ENCODE measurements at regions not wholly inside any gene's neighbourhood (a gene's known extent, or its start where the extent isn't known, plus 50 kb on each side); places are given as distances from the start of the nearest gene placed in this dataset.

DNA sequence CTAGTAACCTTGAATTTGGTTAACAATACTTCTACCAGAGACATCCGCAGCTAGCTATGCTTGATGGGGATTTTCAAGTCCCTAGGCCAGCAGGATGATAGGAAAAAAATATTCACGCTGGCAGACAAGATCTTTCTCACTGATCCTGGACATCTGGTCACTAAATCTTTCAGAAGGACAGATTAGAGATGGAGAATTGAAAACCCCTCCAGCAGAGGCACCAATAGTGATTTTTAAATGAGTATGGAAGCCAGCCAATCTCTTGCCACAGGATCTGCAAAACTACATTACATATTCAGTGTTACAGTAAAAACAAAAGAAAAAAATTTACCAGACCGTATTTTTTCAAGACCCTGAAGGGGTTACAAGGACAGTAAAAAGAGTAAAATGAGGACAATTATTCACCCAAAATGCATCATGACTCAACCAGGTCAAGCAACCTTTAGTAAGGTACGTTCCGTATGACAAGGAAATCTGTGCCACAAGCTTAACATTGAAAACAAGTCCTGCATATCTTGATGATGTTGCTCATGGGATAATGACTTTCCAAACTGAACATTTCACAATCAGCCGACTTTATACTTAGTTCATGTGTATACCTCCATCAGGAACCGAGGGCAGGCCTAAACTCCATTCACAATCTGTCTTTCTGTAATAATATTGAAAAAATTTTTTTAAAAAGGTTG lies 239.5 kb downstream of the GXYLT1 start:
- no peak overlapping the region for H2AK5ac ChIP-seq (ENCODE audit: low read length)
- H3K36me3 ChIP-seq (ENCODE audit: control insufficient read depth in 1 of 2, insufficient read depth in 2 of 2, low read length in 2 of 2) = no peaks in the 10 kb centered on the region
- no peak overlapping the region for H4K91ac ChIP-seq (ENCODE audit: low read depth, low read length)
- H3K9me3 ChIP-seq (ENCODE audit: insufficient read depth, low read depth, low read length) = no peaks in the 10 kb centered on the region
- no peak overlapping the region for H3K18ac ChIP-seq (ENCODE audit: low read length)
- no peak overlapping the region for H3K27ac ChIP-seq (ENCODE audit: low read depth, low read length)
- no peak overlapping the region for H3K4ac ChIP-seq (ENCODE audit: low read depth, low read length)
- H3K4me3 ChIP-seq (ENCODE audit: low read depth, low read length) = no peak overlapping the region
- H3K14ac ChIP-seq (ENCODE audit: low read length) = no peak overlapping the region
- H2BK120ac ChIP-seq (ENCODE audit: insufficient read depth, low read length, poor library complexity) = no peak overlapping the region
- no peak overlapping the region for H3K9ac ChIP-seq (ENCODE audit: low read length)
- H2AFZ ChIP-seq (ENCODE audit: insufficient read depth, low read length, poor library complexity) = no peak overlapping the region
- H2BK5ac ChIP-seq (ENCODE audit: low read depth, low read length, poor library complexity) = no peak overlapping the region
- no peak overlapping the region for H3K4me2 ChIP-seq (ENCODE audit: low read length)
- no peaks in the 10 kb centered on the region for H3K4me1 ChIP-seq (ENCODE audit: control insufficient read depth in 1 of 2, insufficient read depth in 2 of 2, low read length in 2 of 2)
- no peaks in the 10 kb centered on the region for H3K27me3 ChIP-seq (ENCODE audit: insufficient read depth, low read length)
- H2BK12ac ChIP-seq (ENCODE audit: low read length) = no peak overlapping the region
- no CpG with 5 or more reads among the region's 7 CpGs for WGBS (ENCODE audit: extremely low coverage, insufficient coverage, insufficient read length)
- H3K23ac ChIP-seq (ENCODE audit: low read length) = no peak overlapping the region
- H3K79me2 ChIP-seq (ENCODE audit: control insufficient read depth, insufficient read depth, low read length, poor library complexity) = no peaks in the 10 kb centered on the region
- no peak overlapping the region for H4K8ac ChIP-seq (ENCODE audit: low read depth, low read length)
- no peak overlapping the region for H4K12ac ChIP-seq (ENCODE audit: low read depth, low read length)
- DNase-seq = no peak
- H3K79me1 ChIP-seq (ENCODE audit: low read length) = no peaks in the 10 kb centered on the region

DNA sequence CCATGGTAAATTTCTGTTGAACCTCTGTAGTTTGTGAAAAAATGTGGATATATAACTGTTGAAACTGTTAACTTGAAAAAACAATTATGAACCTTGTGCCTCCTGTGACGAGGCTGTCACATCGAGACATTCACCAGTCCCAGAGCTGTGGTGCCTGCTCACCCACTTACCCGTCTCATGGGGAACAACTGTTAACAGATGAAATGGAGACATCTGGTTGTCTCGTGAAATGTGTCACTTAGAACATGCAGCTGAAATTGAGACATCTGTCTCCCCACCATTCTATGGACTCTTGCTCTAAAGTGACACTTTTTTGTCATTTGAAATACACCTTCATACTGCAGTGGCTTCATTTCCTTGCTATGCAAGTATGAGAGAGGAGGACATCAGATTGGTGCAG lies 240.6 kb downstream of the GXYLT1 start:
- WGBS (ENCODE audit: extremely low coverage, insufficient coverage, insufficient read length) = no CpG with 5 or more reads among the region's 4 CpGs
- Histone ChIP-seq H3K9ac (ENCODE audit: low read length) (no peak overlapping the region), H3K4me3 (ENCODE audit: low read depth, low read length) (no peak overlapping the region), H2AFZ (ENCODE audit: insufficient read depth, low read length, poor library complexity) (no peak overlapping the region), H2AK5ac (ENCODE audit: low read length) (no peak overlapping the region), H3K27me3 (ENCODE audit: insufficient read depth, low read length) (no peaks in the 10 kb centered on the region), H3K18ac (ENCODE audit: low read length) (no peak overlapping the region), H3K4me2 (ENCODE audit: low read length) (no peak overlapping the region), H4K91ac (ENCODE audit: low read depth, low read length) (no peak overlapping the region), H2BK12ac (ENCODE audit: low read length) (no peak overlapping the region), H3K79me1 (ENCODE audit: low read length) (no peaks in the 10 kb centered on the region), H3K23ac (ENCODE audit: low read length) (no peak overlapping the region), H3K27ac (ENCODE audit: low read depth, low read length) (no peak overlapping the region), H2BK120ac (ENCODE audit: insufficient read depth, low read length, poor library complexity) (no peak overlapping the region), H3K9me3 (ENCODE audit: insufficient read depth, low read depth, low read length) (no peaks in the 10 kb centered on the region), H3K36me3 (ENCODE audit: control insufficient read depth in 1 of 2, insufficient read depth in 2 of 2, low read length in 2 of 2) (no peaks in the 10 kb centered on the region), H4K12ac (ENCODE audit: low read depth, low read length) (no peak overlapping the region), H3K14ac (ENCODE audit: low read length) (no peak overlapping the region), H3K4ac (ENCODE audit: low read depth, low read length) (no peak overlapping the region), H4K8ac (ENCODE audit: low read depth, low read length) (no peak overlapping the region), H3K4me1 (ENCODE audit: control insufficient read depth in 1 of 2, insufficient read depth in 2 of 2, low read length in 2 of 2) (no peaks in the 10 kb centered on the region), H3K79me2 (ENCODE audit: control insufficient read depth, insufficient read depth, low read length, poor library complexity) (no peaks in the 10 kb centered on the region), H2BK5ac (ENCODE audit: low read depth, low read length, poor library complexity) (no peak overlapping the region)
- DNase-seq = no peak

DNA sequence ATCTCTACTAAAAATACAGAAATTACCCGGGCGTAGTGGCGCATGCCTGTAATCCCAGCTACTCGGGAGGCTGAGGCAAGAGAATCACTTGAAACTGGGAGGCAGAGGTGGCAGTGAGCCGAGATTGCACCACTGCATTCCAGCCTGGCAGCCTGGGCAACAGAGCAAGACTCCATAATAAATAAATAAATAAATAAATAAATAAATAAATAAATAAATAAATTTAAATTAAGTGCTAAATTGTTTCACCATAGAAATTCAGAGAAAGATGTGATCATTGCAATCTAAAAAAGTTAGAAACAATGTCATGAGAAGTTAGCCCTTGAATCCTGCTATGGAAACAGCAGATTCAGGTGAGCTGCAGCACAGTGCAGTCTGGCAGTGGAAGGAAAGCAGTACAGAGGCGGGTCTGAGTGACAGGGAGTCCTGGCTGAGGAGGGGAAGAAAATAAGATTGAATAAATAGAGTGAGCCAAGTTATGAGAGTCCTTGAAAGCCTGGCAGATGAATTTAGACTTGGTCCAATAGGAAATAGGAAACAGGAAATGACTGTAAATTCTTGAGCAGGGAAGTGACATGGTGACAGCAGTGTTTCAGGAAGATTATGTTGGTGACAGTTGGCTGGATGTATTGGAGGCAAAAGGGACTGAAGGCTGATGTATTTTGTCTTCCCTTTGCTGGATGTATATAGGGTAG lies 241.5 kb downstream of the GXYLT1 start:
- H3K4me3 ChIP-seq (ENCODE audit: low read depth, low read length) = no peak overlapping the region
- H3K4me1 ChIP-seq (ENCODE audit: control insufficient read depth in 1 of 2, insufficient read depth in 2 of 2, low read length in 2 of 2) = no peaks in the 10 kb centered on the region
- no peak overlapping the region for H2AK5ac ChIP-seq (ENCODE audit: low read length)
- DNase-seq = no peak
- no peak overlapping the region for H3K23ac ChIP-seq (ENCODE audit: low read length)
- no peak overlapping the region for H3K18ac ChIP-seq (ENCODE audit: low read length)
- no peaks in the 10 kb centered on the region for H3K79me1 ChIP-seq (ENCODE audit: low read length)
- no peaks in the 10 kb centered on the region for H3K27me3 ChIP-seq (ENCODE audit: insufficient read depth, low read length)
- no peaks in the 10 kb centered on the region for H3K9me3 ChIP-seq (ENCODE audit: insufficient read depth, low read depth, low read length)
- no peak overlapping the region for H4K91ac ChIP-seq (ENCODE audit: low read depth, low read length)
- no peak overlapping the region for H3K9ac ChIP-seq (ENCODE audit: low read length)
- H4K8ac ChIP-seq (ENCODE audit: low read depth, low read length) = no peak overlapping the region
- no peak overlapping the region for H3K27ac ChIP-seq (ENCODE audit: low read depth, low read length)
- no peak overlapping the region for H2BK120ac ChIP-seq (ENCODE audit: insufficient read depth, low read length, poor library complexity)
- no peak overlapping the region for H3K4me2 ChIP-seq (ENCODE audit: low read length)
- no CpG with 5 or more reads among the region's 6 CpGs for WGBS (ENCODE audit: extremely low coverage, insufficient coverage, insufficient read length)
- H3K36me3 ChIP-seq (ENCODE audit: control insufficient read depth in 1 of 2, insufficient read depth in 2 of 2, low read length in 2 of 2) = no peaks in the 10 kb centered on the region
- no peak overlapping the region for H3K4ac ChIP-seq (ENCODE audit: low read depth, low read length)
- no peak overlapping the region for H4K12ac ChIP-seq (ENCODE audit: low read depth, low read length)
- H3K79me2 ChIP-seq (ENCODE audit: control insufficient read depth, insufficient read depth, low read length, poor library complexity) = no peaks in the 10 kb centered on the region
- H2AFZ ChIP-seq (ENCODE audit: insufficient read depth, low read length, poor library complexity) = no peak overlapping the region
- no peak overlapping the region for H2BK5ac ChIP-seq (ENCODE audit: low read depth, low read length, poor library complexity)
- H3K14ac ChIP-seq (ENCODE audit: low read length) = no peak overlapping the region
- no peak overlapping the region for H2BK12ac ChIP-seq (ENCODE audit: low read length)

DNA sequence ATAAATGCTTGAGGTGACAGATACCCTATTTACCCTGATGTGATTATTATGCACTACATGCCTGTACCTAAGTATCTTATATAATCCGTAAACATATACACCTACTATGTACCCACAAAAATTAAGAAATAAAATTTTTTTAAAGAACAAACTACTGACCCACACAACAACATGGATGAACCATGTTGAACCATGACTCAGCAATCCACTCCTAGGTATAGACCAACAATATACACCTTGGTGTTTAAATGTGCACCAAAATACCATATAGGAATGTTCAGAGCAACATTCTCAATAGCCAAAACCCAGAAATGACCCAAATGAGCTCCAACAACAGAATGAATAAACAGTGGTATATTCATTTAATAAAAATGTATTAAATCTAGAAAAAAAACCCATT lies 245.1 kb downstream of the GXYLT1 start:
- H3K4me1 ChIP-seq (ENCODE audit: control insufficient read depth in 1 of 2, insufficient read depth in 2 of 2, low read length in 2 of 2) = no peaks in the 10 kb centered on the region
- no peak overlapping the region for H2BK12ac ChIP-seq (ENCODE audit: low read length)
- H3K4me2 ChIP-seq (ENCODE audit: low read length) = no peak overlapping the region
- no CpG with 5 or more reads among the region's 1 CpG for WGBS (ENCODE audit: extremely low coverage, insufficient coverage, insufficient read length)
- no peaks in the 10 kb centered on the region for H3K9me3 ChIP-seq (ENCODE audit: insufficient read depth, low read depth, low read length)
- no peak overlapping the region for H3K9ac ChIP-seq (ENCODE audit: low read length)
- H2BK5ac ChIP-seq (ENCODE audit: low read depth, low read length, poor library complexity) = no peak overlapping the region
- H3K4ac ChIP-seq (ENCODE audit: low read depth, low read length) = no peak overlapping the region
- H3K27me3 ChIP-seq (ENCODE audit: insufficient read depth, low read length) = no peaks in the 10 kb centered on the region
- H3K27ac ChIP-seq (ENCODE audit: low read depth, low read length) = no peak overlapping the region
- no peak overlapping the region for H3K23ac ChIP-seq (ENCODE audit: low read length)
- no peak overlapping the region for H4K91ac ChIP-seq (ENCODE audit: low read depth, low read length)
- H2AK5ac ChIP-seq (ENCODE audit: low read length) = no peak overlapping the region
- no peak overlapping the region for H3K14ac ChIP-seq (ENCODE audit: low read length)
- H3K36me3 ChIP-seq (ENCODE audit: control insufficient read depth in 1 of 2, insufficient read depth in 2 of 2, low read length in 2 of 2) = no peaks in the 10 kb centered on the region
- no peaks in the 10 kb centered on the region for H3K79me1 ChIP-seq (ENCODE audit: low read length)
- H4K12ac ChIP-seq (ENCODE audit: low read depth, low read length) = no peak overlapping the region
- DNase-seq = no peak
- H2BK120ac ChIP-seq (ENCODE audit: insufficient read depth, low read length, poor library complexity) = no peak overlapping the region
- H3K18ac ChIP-seq (ENCODE audit: low read length) = no peak overlapping the region
- no peak overlapping the region for H2AFZ ChIP-seq (ENCODE audit: insufficient read depth, low read length, poor library complexity)
- H3K79me2 ChIP-seq (ENCODE audit: control insufficient read depth, insufficient read depth, low read length, poor library complexity) = no peaks in the 10 kb centered on the region
- no peak overlapping the region for H3K4me3 ChIP-seq (ENCODE audit: low read depth, low read length)
- H4K8ac ChIP-seq (ENCODE audit: low read depth, low read length) = no peak overlapping the region

Measured in trophoblast cell (in vitro differentiated cells and primary cell).